ENCODE measurements at regions not wholly inside any gene's neighbourhood (a gene's known extent, or its start where the extent isn't known, plus 50 kb on each side); places are given as distances from the start of the nearest gene placed in this dataset.

DNA sequence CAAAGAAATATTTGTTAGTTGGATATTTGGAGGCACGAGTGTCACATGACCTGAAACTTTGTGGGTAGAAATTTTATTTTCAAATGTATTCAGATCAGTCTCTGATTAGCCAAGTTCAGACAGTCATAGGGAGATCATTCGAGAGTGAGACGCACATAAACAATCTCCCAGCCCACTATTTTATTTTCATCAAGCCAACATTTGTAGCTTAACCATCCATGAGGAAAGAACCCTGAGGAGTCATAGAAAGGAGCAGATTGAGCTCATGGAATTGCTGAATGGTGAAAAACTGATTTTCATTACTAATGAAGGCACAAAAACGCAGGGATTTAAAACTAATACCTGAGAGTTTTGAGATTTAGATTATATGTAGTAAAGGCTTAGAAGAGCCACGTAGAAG is 548.7 kb downstream of the NSUN3 start:
- TF ChIP-seq, protein P1, sequence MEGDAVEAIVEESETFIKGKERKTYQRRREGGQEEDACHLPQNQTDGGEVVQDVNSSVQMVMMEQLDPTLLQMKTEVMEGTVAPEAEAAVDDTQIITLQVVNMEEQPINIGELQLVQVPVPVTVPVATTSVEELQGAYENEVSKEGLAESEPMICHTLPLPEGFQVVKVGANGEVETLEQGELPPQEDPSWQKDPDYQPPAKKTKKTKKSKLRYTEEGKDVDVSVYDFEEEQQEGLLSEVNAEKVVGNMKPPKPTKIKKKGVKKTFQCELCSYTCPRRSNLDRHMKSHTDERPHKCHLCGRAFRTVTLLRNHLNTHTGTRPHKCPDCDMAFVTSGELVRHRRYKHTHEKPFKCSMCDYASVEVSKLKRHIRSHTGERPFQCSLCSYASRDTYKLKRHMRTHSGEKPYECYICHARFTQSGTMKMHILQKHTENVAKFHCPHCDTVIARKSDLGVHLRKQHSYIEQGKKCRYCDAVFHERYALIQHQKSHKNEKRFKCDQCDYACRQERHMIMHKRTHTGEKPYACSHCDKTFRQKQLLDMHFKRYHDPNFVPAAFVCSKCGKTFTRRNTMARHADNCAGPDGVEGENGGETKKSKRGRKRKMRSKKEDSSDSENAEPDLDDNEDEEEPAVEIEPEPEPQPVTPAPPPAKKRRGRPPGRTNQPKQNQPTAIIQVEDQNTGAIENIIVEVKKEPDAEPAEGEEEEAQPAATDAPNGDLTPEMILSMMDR (IDR thresholded peaks at IDR 0.05; ENCODE audit: poor library complexity, severe bottlenecking), result no peak
- no peak for TF ChIP-seq SMC3 (conservative IDR thresholded peaks at IDR 0.05; ENCODE audit: poor library complexity)
- no peak for TF ChIP-seq EZH2 (IDR thresholded peaks at IDR 0.05; ENCODE audit: borderline replicate concordance, insufficient read depth, low read length, poor library complexity, severe bottlenecking)
- TF ChIP-seq TAF1 (IDR thresholded peaks at IDR 0.05; ENCODE audit: low read depth), result no peak
- TF ChIP-seq EP300 (conservative IDR thresholded peaks at IDR 0.05; ENCODE audit: poor library complexity, severe bottlenecking), result no peak
